ENCODE measurements at regions not wholly inside any gene's neighbourhood (a gene's known extent, or its start where the extent isn't known, plus 50 kb on each side); places are given as distances from the start of the nearest gene placed in this dataset.

DNA sequence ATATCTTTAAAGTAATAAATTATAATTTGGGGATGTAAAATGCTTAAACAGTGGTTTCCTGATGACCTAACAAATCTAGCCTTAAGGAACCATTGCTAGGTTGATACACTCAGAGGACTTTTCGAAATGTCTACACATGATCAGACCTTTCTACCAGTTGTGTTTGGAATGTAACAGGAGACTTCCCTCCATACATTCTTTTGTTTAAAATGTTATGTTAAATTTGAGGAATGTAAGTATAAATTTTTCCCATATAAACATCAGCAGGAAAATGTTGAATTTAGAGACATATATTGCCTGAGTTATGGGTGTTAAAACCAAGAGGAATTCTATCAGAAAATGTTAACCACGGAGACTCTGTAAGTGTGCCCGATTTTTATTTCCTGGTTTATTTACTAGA lies 190.6 kb upstream of the SPRY1 start:
- Mint-ChIP-seq H3K27me3 (ENCODE audit: low read depth) (no peaks in the 10 kb centered on the region), H3K4me3 (no peak overlapping the region), H3K9me3 (peaks cover 3% of the 10 kb centered on the region), H3K36me3 (ENCODE audit: low read depth) (peaks cover 7% of the 10 kb centered on the region), H3K27ac (ENCODE audit: unreplicated experiment) (no peak overlapping the region), H3K4me1 (no peaks in the 10 kb centered on the region)
- DNase-seq (ENCODE audit: low read depth, low spot score), result no peak
- TF ChIP-seq, protein P1, sequence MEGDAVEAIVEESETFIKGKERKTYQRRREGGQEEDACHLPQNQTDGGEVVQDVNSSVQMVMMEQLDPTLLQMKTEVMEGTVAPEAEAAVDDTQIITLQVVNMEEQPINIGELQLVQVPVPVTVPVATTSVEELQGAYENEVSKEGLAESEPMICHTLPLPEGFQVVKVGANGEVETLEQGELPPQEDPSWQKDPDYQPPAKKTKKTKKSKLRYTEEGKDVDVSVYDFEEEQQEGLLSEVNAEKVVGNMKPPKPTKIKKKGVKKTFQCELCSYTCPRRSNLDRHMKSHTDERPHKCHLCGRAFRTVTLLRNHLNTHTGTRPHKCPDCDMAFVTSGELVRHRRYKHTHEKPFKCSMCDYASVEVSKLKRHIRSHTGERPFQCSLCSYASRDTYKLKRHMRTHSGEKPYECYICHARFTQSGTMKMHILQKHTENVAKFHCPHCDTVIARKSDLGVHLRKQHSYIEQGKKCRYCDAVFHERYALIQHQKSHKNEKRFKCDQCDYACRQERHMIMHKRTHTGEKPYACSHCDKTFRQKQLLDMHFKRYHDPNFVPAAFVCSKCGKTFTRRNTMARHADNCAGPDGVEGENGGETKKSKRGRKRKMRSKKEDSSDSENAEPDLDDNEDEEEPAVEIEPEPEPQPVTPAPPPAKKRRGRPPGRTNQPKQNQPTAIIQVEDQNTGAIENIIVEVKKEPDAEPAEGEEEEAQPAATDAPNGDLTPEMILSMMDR (conservative IDR thresholded peaks at IDR 0.05), result no peak

DNA sequence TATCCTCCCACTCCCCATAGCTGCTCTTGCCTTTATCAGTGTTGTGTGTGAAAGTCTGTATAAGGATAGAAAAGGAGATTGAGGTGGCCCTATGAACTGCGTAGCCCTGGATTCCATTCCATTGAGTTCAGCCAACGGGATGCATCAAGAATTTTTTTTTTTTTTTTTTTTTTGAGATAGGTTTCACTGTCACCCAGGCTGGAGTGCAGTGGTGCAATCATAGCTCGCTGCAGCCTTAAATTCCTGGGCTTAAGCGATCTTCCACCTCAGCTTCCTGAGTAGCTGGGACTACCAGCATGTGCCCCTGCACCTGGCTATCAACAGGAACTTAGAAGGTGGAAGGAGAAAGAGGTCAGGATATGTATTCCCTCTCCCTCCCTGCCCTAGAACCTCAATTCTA lies 187.2 kb upstream of the SPRY1 start:
- no peak overlapping the region for H3K27ac Mint-ChIP-seq (ENCODE audit: unreplicated experiment)
- TF ChIP-seq, protein P1 (conservative IDR thresholded peaks at IDR 0.05), result no peak
- H3K36me3 Mint-ChIP-seq (ENCODE audit: low read depth), result peaks cover 7% of the 10 kb centered on the region
- no peak for DNase-seq (ENCODE audit: low read depth, low spot score)
- no peaks in the 10 kb centered on the region for H3K4me1 Mint-ChIP-seq
- H3K9me3 Mint-ChIP-seq, result peaks cover 3% of the 10 kb centered on the region
- H3K27me3 Mint-ChIP-seq (ENCODE audit: low read depth), result no peaks in the 10 kb centered on the region
- no peak overlapping the region for H3K4me3 Mint-ChIP-seq

GRCh38 chr4:123215536-123215935 lies 181.1 kb upstream of the SPRY1 start:
- Mint-ChIP-seq H3K27me3 (ENCODE audit: low read depth) (no peaks in the 10 kb centered on the region), H3K9me3 (no peaks in the 10 kb centered on the region), H3K36me3 (ENCODE audit: low read depth) (no peaks in the 10 kb centered on the region), H3K4me3 (no peak overlapping the region), H3K4me1 (peaks cover 12% of the 10 kb centered on the region), H3K27ac (ENCODE audit: unreplicated experiment) (no peak overlapping the region)
- no peak for DNase-seq (ENCODE audit: low read depth, low spot score)
- TF ChIP-seq, protein P1 (conservative IDR thresholded peaks at IDR 0.05), result no peak

- no peak for DNase-seq (ENCODE audit: low read depth, low spot score)
- Mint-ChIP-seq H3K27me3 (ENCODE audit: low read depth) (no peaks in the 10 kb centered on the region), H3K27ac (ENCODE audit: unreplicated experiment) (no peak overlapping the region), H3K9me3 (no peaks in the 10 kb centered on the region), H3K4me1 (peaks cover 12% of the 10 kb centered on the region), H3K4me3 (no peak overlapping the region), H3K36me3 (ENCODE audit: low read depth) (no peaks in the 10 kb centered on the region)
- TF ChIP-seq, protein P1 (conservative IDR thresholded peaks at IDR 0.05), result no peak
Observed at GRCh38 chr4:123216543-123216942, 180.1 kb upstream of the SPRY1 start.

DNA sequence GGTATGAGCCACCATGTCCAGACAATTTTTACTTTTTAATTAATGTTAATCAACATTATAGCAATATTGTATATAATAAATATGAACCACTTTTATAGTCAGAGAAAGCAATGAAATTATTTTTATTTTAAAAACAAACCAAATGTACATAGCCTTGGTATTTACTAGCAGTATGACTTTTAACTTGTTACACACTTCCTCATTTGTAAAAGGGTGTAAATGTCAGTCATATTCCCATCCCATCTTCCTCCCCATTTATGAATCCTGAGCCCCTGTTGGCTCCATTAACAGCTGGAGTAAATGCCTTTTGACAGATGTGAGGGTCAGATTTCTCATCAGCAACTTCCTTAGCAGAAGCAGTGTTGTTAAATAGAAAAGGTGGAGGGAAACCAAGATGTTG lies 179.6 kb upstream of the SPRY1 start:
- peaks cover 12% of the 10 kb centered on the region for H3K4me1 Mint-ChIP-seq
- H3K27me3 Mint-ChIP-seq (ENCODE audit: low read depth), result no peaks in the 10 kb centered on the region
- H3K9me3 Mint-ChIP-seq, result no peaks in the 10 kb centered on the region
- no peaks in the 10 kb centered on the region for H3K36me3 Mint-ChIP-seq (ENCODE audit: low read depth)
- no peak for DNase-seq (ENCODE audit: low read depth, low spot score)
- TF ChIP-seq, protein P1 (conservative IDR thresholded peaks at IDR 0.05), result no peak
- no peak overlapping the region for H3K4me3 Mint-ChIP-seq
- no peak overlapping the region for H3K27ac Mint-ChIP-seq (ENCODE audit: unreplicated experiment)

DNA sequence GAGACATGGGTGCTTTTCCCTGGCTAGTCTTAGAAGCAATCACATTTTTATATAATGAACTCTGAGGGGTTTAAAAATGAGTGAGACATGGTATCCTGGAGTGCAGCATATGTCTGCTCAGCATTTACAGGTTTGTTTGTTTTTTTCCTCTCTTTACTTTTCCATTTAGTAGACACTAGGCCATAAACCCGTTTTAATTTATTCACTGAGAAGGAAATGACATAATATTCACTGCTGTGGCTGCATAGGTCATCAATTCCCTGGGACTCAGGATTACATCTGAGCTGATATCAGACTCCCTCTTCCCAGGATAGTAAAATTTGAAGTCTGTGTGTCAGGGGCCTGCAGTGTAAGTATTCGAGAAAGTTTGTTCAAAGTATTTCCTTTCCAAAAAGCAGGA lies 178.9 kb upstream of the SPRY1 start:
- Mint-ChIP-seq H3K4me1 (peaks cover 12% of the 10 kb centered on the region), H3K27ac (ENCODE audit: unreplicated experiment) (no peak overlapping the region), H3K4me3 (no peak overlapping the region), H3K27me3 (ENCODE audit: low read depth) (no peaks in the 10 kb centered on the region), H3K9me3 (no peaks in the 10 kb centered on the region), H3K36me3 (ENCODE audit: low read depth) (no peaks in the 10 kb centered on the region)
- TF ChIP-seq, protein P1 (conservative IDR thresholded peaks at IDR 0.05), result no peak
- DNase-seq (ENCODE audit: low read depth, low spot score), result no peak
